ENCODE measurements at regions not wholly inside any gene's neighbourhood (a gene's known extent, or its start where the extent isn't known, plus 50 kb on each side); places are given as distances from the start of the nearest gene placed in this dataset.

GRCh38 chr15:25498835-25499234 lies 60.0 kb upstream of the UBE3A start:
- Histone ChIP-seq H3K9me3 (peaks cover 0 to 28% (median 12%) of the 10 kb centered on the region in 4 donors), H3K36me3 (no peaks in the 10 kb centered on the region), H3K27me3 (no peaks in the 10 kb centered on the region), H3K4me1 (no peaks in the 10 kb centered on the region), H3K4me3 (no peak overlapping the region), H3K27ac (no peak overlapping the region)
- WGBS, 5 donors: 87 to 92% (median 88%) methylated on average over 5 of the region's 5 CpGs
- TF ChIP-seq POLR2A (IDR thresholded peaks at IDR 0.05) (no peak), EP300 (IDR thresholded peaks at IDR 0.05) (no peak), POLR2AphosphoS5 (IDR thresholded peaks at IDR 0.05) (no peak)
- no peak for DNase-seq
- intact Hi-C loops (cut with DNase I; ENCODE audit: low total_unique reads): no loop called here

GRCh38 chr15:25497934-25498333 lies 59.1 kb upstream of the UBE3A start:
- Histone ChIP-seq H3K4me1 (no peaks in the 10 kb centered on the region), H3K36me3 (no peaks in the 10 kb centered on the region), H3K9me3 (peaks cover 0 to 33% (median 15%) of the 10 kb centered on the region in 4 donors), H3K4me3 (no peak overlapping the region), H3K27me3 (no peaks in the 10 kb centered on the region), H3K27ac (no peak overlapping the region)
- TF ChIP-seq EP300 (IDR thresholded peaks at IDR 0.05) (no peak), POLR2A (IDR thresholded peaks at IDR 0.05) (no peak), CTCF (IDR thresholded peaks at IDR 0.05) (no peak), POLR2AphosphoS5 (IDR thresholded peaks at IDR 0.05) (no peak)
- WGBS, 5 donors: 78 to 94% (median 80%) methylated on average over 3 of the region's 3 CpGs
- intact Hi-C loops (cut with DNase I; ENCODE audit: low total_unique reads): no loop called here
- no peak for DNase-seq

GRCh38 chr15:25493823-25494526 lies 55.2 kb upstream of the UBE3A start:
- Histone ChIP-seq H3K27ac (no peak overlapping the region), H3K4me1 (no peaks in the 10 kb centered on the region), H3K4me3 (no peak overlapping the region), H3K9me3 (peaks cover 4 to 69% (median 37%) of the 10 kb centered on the region in 4 donors), H3K36me3 (no peaks in the 10 kb centered on the region), H3K27me3 (no peaks in the 10 kb centered on the region)
- no peak for DNase-seq
- intact Hi-C loops (cut with DNase I; ENCODE audit: low total_unique reads): no loop called here
- TF ChIP-seq CTCF (IDR thresholded peaks at IDR 0.05) (no peak), POLR2A (IDR thresholded peaks at IDR 0.05) (no peak), EP300 (IDR thresholded peaks at IDR 0.05) (no peak), POLR2AphosphoS5 (IDR thresholded peaks at IDR 0.05) (no peak)
- 82 to 93% (median 85%) methylated on average over 2 of the region's 2 CpGs for WGBS, 5 donors

GRCh38 chr15:25492315-25492714 lies 53.5 kb upstream of the UBE3A start:
- Histone ChIP-seq H3K36me3 (no peaks in the 10 kb centered on the region), H3K27me3 (no peaks in the 10 kb centered on the region), H3K9me3 (peaks cover 4 to 74% (median 43%) of the 10 kb centered on the region in 4 donors), H3K4me1 (no peaks in the 10 kb centered on the region), H3K27ac (no peak overlapping the region), H3K4me3 (no peak overlapping the region)
- DNase-seq: no peak
- intact Hi-C loops (cut with DNase I; ENCODE audit: low total_unique reads): no loop called here
- TF ChIP-seq EP300 (IDR thresholded peaks at IDR 0.05): no peak
- no peak for TF ChIP-seq POLR2AphosphoS5 (IDR thresholded peaks at IDR 0.05)
- TF ChIP-seq CTCF (IDR thresholded peaks at IDR 0.05): no peak
- TF ChIP-seq POLR2A (IDR thresholded peaks at IDR 0.05): no peak

Small RNAs in the stretch of these regions (small RNA-seq; reads per million reads assigned to genes)
- 0 reads per million in 4 donors for gene AC023449.1

Measured in stomach (tissue), 8 donors.